DND-41 (cell line): ENCODE measurements at regions not wholly inside any gene's neighbourhood (a gene's known extent, or its start where the extent isn't known, plus 50 kb on each side); places are given as distances from the start of the nearest gene placed in this dataset.

Source experiments
- ATAC-seq: fragments of 200-7000 bp; cut with Tn5 transposase; 3 replicates; pipeline ENCODE4 v1.9.1; 2021; ENCODE audit warnings: low read depth; ENCODE audit not compliant: insufficient read depth
- DNase-seq: peaks from one replicate; pipeline ENCODE4 v3.0.0-alpha.2; 2020
- H2AFZ ChIP-seq: 2 replicates; pipeline ENCODE4 v1.6.0; 2012; ENCODE audit warnings: low read depth, low read length
- H3K27ac ChIP-seq: 2 replicates; pipeline ENCODE4 v1.5.1; 2012; ENCODE audit warnings: low read length, inconsistent platforms
- H3K27me3 ChIP-seq: fragments of 200-600 bp; sonication (generic); 2 replicates; pipeline ENCODE4 v1.6.0; 2012; ENCODE audit warnings: low read length, mild to moderate bottlenecking, inconsistent platforms; ENCODE audit not compliant: insufficient read depth, poor library complexity
- H3K36me3 ChIP-seq: 2 replicates; pipeline ENCODE4 v1.5.1; 2012; ENCODE audit warnings: low read length, inconsistent platforms; ENCODE audit not compliant: insufficient read depth
- H3K4me1 ChIP-seq: 2 replicates; pipeline ENCODE4 v1.5.1; 2012; ENCODE audit warnings: mild to moderate bottlenecking, low read length; ENCODE audit not compliant: insufficient read depth
- H3K4me2 ChIP-seq: 2 replicates; pipeline ENCODE4 v1.6.0; 2012; ENCODE audit warnings: mild to moderate bottlenecking, moderate library complexity, low read length, inconsistent platforms; ENCODE audit not compliant: insufficient read depth
- H3K4me3 ChIP-seq, 2 experiments: fragments of 200-600 bp in 1 of 2; shearing (Covaris generic) in 1 of 2; 2 replicates each; pipeline ENCODE4 v1.5.1; 2012 to 2016; ENCODE audit warnings: inconsistent platforms in 2 of 2, low read length in 2 of 2, mild to moderate bottlenecking in 2 of 2, low read depth in 1 of 2, moderate library complexity in 1 of 2
- H3K79me2 ChIP-seq: 2 replicates; pipeline ENCODE4 v1.6.0; 2012; ENCODE audit warnings: low read length, inconsistent platforms; ENCODE audit not compliant: insufficient read depth
- H3K9ac ChIP-seq: 2 replicates; pipeline ENCODE4 v1.6.0; 2012; ENCODE audit warnings: low read depth, mild to moderate bottlenecking, inconsistent platforms, low read length, moderate library complexity
- H3K9me3 ChIP-seq: 2 replicates; pipeline ENCODE4 v1.5.1; 2012; ENCODE audit warnings: low read length, moderate library complexity, mild to moderate bottlenecking, inconsistent platforms; ENCODE audit not compliant: insufficient read depth, severe bottlenecking
- H4K20me1 ChIP-seq: 2 replicates; pipeline ENCODE4 v1.6.0; 2012; ENCODE audit warnings: low read length; ENCODE audit not compliant: insufficient read depth
- CTCF ChIP-seq: IDR thresholded peaks from 2 replicates; pipeline ENCODE4 v1.5.1; 2012; ENCODE audit warnings: borderline replicate concordance, low read length, moderate library complexity, mild to moderate bottlenecking; ENCODE audit not compliant: poor library complexity, severe bottlenecking; ENCODE audit errors: extremely low read depth
- EZH2 ChIP-seq: IDR thresholded peaks from 3 replicates; pipeline ENCODE4 v1.6.1; 2012; ENCODE audit warnings: borderline replicate concordance, low read depth, mild to moderate bottlenecking, moderate library complexity, low read length, inconsistent platforms; ENCODE audit not compliant: severe bottlenecking

GRCh38 chr15:67944010-67944641 is 104.3 kb upstream of the RNU6-1 start:
- Histone ChIP-seq H3K4me2 (no peak overlapping the region), H3K36me3 (no peaks in the 10 kb centered on the region), H3K27me3 (no peaks in the 10 kb centered on the region), H4K20me1 (no peaks in the 10 kb centered on the region), H3K4me3 (no peak overlapping the region), H3K79me2 (no peaks in the 10 kb centered on the region), H3K9me3 (no peaks in the 10 kb centered on the region), H2AFZ (no peak overlapping the region), H3K27ac (no peak overlapping the region), H3K9ac (no peak overlapping the region), H3K4me1 (peaks cover 22% of the 10 kb centered on the region)
- TF ChIP-seq CTCF, result no peak
- no peak for TF ChIP-seq EZH2
- no peak for DNase-seq
- no peak for ATAC-seq

- Histone ChIP-seq H3K4me3 (no peak overlapping the region), H3K4me2 (no peak overlapping the region), H4K20me1 (no peaks in the 10 kb centered on the region), H3K36me3 (no peaks in the 10 kb centered on the region), H3K9me3 (no peaks in the 10 kb centered on the region), H2AFZ (no peak overlapping the region), H3K4me1 (peaks cover 22% of the 10 kb centered on the region), H3K79me2 (no peaks in the 10 kb centered on the region), H3K27ac (no peak overlapping the region), H3K9ac (no peak overlapping the region), H3K27me3 (no peaks in the 10 kb centered on the region)
- no peak for TF ChIP-seq EZH2
- no peak for TF ChIP-seq CTCF
- ATAC-seq, result no peak
- no peak for DNase-seq
Measured at GRCh38 chr15:67945131-67945530, 105.3 kb upstream of the RNU6-1 start.

- Histone ChIP-seq H3K4me2 (peak overlapping the region; percentile 38), H3K79me2 (no peaks in the 10 kb centered on the region), H3K9me3 (no peaks in the 10 kb centered on the region), H3K4me1 (peaks cover 22% of the 10 kb centered on the region), H3K36me3 (no peaks in the 10 kb centered on the region), H4K20me1 (no peaks in the 10 kb centered on the region), H3K9ac (peak overlapping the region; percentile 7; the same call in 1 of the 2 replicates), H3K4me3 (0 out of 4 replicates have a peak overlapping the region, but pooled peaks of 1 of the 2 experiments have one; percentile 3), H2AFZ (peak overlapping the region; percentile 61), H3K27me3 (no peaks in the 10 kb centered on the region), H3K27ac (peak overlapping the region; percentile 61)
- DNase-seq (peak; percentile 32), ATAC-seq (peak; percentile 66)
- TF ChIP-seq CTCF, result no peak
- TF ChIP-seq EZH2, result no peak
Measured at GRCh38 chr15:67945951-67946700, 106.3 kb upstream of the RNU6-1 start.
